SK-N-MC (cell line): ENCODE measurements at regions not wholly inside any gene's neighbourhood (a gene's known extent, or its start where the extent isn't known, plus 50 kb on each side); places are given as distances from the start of the nearest gene placed in this dataset.

Source experiments
- DNase-seq: peaks from one replicate; pipeline ENCODE4 v3.0.0-alpha.2; 2011; ENCODE audit warnings: low read depth, low spot score
- H3K27ac ChIP-seq: fragments of 200-600 bp; sonication (generic); 2 replicates; pipeline ENCODE4 v1.5.1; 2016; ENCODE audit warnings: mixed run types
- H3K36me3 ChIP-seq: fragments of 200-600 bp; sonication (generic); 2 replicates; pipeline ENCODE4 v1.6.1; 2017; ENCODE audit warnings: antibody characterized with exemption, low read length, mixed read lengths; ENCODE audit not compliant: insufficient read depth
- H3K4me3 ChIP-seq: fragments of 200-600 bp; sonication (generic); 2 replicates; pipeline ENCODE4 v1.5.1; 2016
- H3K9ac ChIP-seq: fragments of 200-600 bp; sonication (generic); 2 replicates; pipeline ENCODE4 v1.8.0; 2017; ENCODE audit warnings: mixed run types, mixed read lengths; ENCODE audit not compliant: insufficient read length
- H3K9me3 ChIP-seq: fragments of 200-600 bp; sonication (generic); 2 replicates; pipeline ENCODE4 v1.6.1; 2017; ENCODE audit warnings: low read depth, mild to moderate bottlenecking, antibody characterized with exemption, low read length, moderate library complexity, mixed read lengths
- EZH2 ChIP-seq: fragments of 200-600 bp; sonication (generic); IDR thresholded peaks from one replicate; pipeline ENCODE4 v1.6.1; 2017; ENCODE audit warnings: antibody characterized with exemption
- FOXP2 ChIP-seq: optimal IDR thresholded peaks from 2 replicates; pipeline ENCODE3; 2011; ENCODE audit warnings: mild to moderate bottlenecking, moderate library complexity; ENCODE audit not compliant: insufficient read depth; ENCODE audit errors: extremely low read length, control extremely low read depth
- POLR2AphosphoS5 ChIP-seq: IDR thresholded peaks from 2 replicates; pipeline ENCODE4 v1.6.1; 2012; ENCODE audit warnings: mild to moderate bottlenecking, low read depth, low read length, borderline replicate concordance

- Histone ChIP-seq H3K9me3 (no peaks in the 10 kb centered on the region), H3K36me3 (no peaks in the 10 kb centered on the region), H3K4me3 (no peak overlapping the region), H3K27ac (no peak overlapping the region), H3K9ac (no peak overlapping the region)
- no peak for TF ChIP-seq POLR2AphosphoS5
- no peak for TF ChIP-seq EZH2
- TF ChIP-seq FOXP2: no peak
- no peak for DNase-seq
Measured at GRCh38 chr2:88829607-88830463, 138.4 kb downstream of the RPIA start.

DNA sequence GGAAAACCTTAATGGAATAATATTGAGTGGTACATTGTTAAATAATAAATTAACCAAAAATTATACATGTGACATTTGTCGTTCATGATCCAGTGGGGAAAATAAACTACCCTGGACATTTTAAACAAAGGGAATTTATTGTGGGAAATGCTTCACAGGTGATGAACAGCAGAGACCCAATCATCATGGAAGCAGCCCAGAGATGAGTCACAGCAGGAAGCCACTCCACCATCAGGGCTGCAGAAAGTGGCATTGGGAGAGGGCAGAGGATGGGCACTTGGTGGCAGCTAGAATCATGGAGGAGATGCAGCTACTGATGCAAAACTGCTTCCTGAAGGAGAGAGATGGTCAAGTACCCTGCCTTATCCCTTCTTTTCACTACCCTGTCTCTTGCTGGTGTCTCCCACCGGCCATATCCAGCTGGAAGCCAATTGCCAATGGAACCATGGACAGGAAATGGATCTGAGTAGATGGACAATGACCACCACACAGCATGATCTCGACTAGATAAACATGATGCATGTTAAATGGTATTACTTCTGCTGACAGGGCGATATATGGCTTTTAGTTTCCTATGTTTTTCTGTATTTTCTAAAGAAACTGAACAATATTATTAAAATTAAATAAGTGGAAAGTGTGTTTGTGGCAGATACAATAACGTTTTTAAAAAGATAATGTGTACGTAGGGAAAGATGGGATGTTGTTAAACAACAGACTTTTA, 139.8 kb downstream of the RPIA start:
- TF ChIP-seq FOXP2 (no peak), POLR2AphosphoS5 (no peak), EZH2 (no peak)
- Histone ChIP-seq H3K9me3 (no peaks in the 10 kb centered on the region), H3K9ac (no peak overlapping the region), H3K36me3 (no peaks in the 10 kb centered on the region), H3K4me3 (no peak overlapping the region), H3K27ac (no peak overlapping the region)
- no peak for DNase-seq

DNA sequence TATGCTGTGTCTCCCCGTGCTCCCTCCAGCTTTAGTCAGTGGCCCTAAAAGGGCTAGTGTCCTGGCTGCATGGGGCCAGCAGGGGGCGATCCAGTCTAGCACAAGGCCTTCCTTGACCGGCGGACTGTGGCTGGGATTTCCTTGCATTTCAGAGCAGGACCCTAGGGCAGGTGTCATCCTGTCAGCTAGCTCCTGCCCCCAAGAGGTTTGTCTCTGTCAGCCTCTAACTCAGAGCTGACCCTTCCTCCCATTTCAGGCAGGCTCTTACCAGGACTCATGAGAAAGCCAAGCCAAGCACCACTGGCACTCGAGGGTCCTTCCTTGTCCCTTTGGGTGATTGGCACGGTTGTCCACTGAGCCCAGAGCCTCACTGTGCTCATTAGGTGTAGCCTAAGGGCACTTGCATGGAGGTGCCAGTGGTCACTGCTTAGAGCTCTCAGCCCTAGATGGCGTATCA, 140.3 kb downstream of the RPIA start:
- TF ChIP-seq POLR2AphosphoS5: no peak
- no peak for TF ChIP-seq EZH2
- no peak for TF ChIP-seq FOXP2
- Histone ChIP-seq H3K9ac (no peak overlapping the region), H3K4me3 (no peak overlapping the region), H3K9me3 (no peaks in the 10 kb centered on the region), H3K36me3 (no peaks in the 10 kb centered on the region), H3K27ac (no peak overlapping the region)
- no peak for DNase-seq

DNA sequence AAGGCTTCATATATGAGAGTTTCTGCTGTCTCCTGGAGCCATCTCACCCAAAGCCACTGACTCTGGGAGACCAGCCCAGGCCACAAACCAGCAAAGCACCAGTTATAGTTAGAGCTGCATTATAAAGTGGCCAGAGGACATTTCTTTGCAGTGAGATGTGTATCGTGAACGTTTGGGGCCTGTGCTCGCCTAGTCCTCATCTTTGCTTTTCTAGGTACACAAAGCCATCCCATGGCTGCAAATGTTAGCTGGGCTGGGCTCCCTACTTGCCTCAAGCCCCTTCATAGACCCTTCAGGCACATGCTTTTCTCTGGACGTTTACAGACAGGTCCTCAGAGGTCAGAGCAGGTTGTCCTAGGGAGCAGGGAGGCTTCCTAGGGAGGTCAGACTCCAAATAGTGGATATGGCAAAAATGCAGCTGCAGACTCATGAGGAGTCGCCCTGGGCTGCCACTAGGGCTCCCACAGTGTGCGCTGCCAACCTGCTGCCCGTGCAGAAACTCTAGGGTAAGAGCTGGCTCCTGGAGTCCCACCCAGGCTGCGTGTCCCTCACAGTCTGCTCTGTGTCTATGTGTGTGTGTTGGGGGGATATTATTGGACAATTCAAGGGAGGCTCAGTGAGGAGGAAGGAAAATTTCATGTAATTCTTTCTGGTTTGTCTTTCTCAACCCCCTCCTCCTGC, 141.0 kb downstream of the RPIA start:
- Histone ChIP-seq H3K36me3 (no peaks in the 10 kb centered on the region), H3K27ac (no peak overlapping the region), H3K9ac (no peak overlapping the region), H3K9me3 (no peaks in the 10 kb centered on the region), H3K4me3 (no peak overlapping the region)
- TF ChIP-seq FOXP2: no peak
- no peak for TF ChIP-seq POLR2AphosphoS5
- TF ChIP-seq EZH2: no peak
- DNase-seq: no peak

- no peak overlapping the region for H3K9ac ChIP-seq
- no peak overlapping the region for H3K27ac ChIP-seq
- H3K4me3 ChIP-seq: no peak overlapping the region
Measured at GRCh38 chr2:88832992-88833389, 141.5 kb downstream of the RPIA start.

GRCh38 chr2:88834376-88834775, 142.9 kb downstream of the RPIA start:
- no peak for DNase-seq
- Histone ChIP-seq H3K36me3 (no peaks in the 10 kb centered on the region), H3K4me3 (no peak overlapping the region), H3K27ac (no peak overlapping the region), H3K9me3 (no peaks in the 10 kb centered on the region), H3K9ac (no peak overlapping the region)
- TF ChIP-seq FOXP2: no peak
- TF ChIP-seq POLR2AphosphoS5: no peak
- TF ChIP-seq EZH2: no peak

More at GRCh38 chr2:88832992-88833389, 141.5 kb downstream of the RPIA start:
- TF ChIP-seq POLR2AphosphoS5 (no peak), EZH2 (no peak), FOXP2 (no peak)
- no peak for DNase-seq
- Histone ChIP-seq H3K36me3 (no peaks in the 10 kb centered on the region), H3K9me3 (no peaks in the 10 kb centered on the region)

- Histone ChIP-seq H3K9me3 (no peaks in the 10 kb centered on the region), H3K27ac (no peak overlapping the region), H3K9ac (no peak overlapping the region), H3K4me3 (no peak overlapping the region), H3K36me3 (no peaks in the 10 kb centered on the region)
- DNase-seq: no peak
- no peak for TF ChIP-seq FOXP2
- TF ChIP-seq POLR2AphosphoS5: no peak
- no peak for TF ChIP-seq EZH2
Measured at GRCh38 chr2:88834866-88835265, 143.4 kb downstream of the RPIA start.

DNA sequence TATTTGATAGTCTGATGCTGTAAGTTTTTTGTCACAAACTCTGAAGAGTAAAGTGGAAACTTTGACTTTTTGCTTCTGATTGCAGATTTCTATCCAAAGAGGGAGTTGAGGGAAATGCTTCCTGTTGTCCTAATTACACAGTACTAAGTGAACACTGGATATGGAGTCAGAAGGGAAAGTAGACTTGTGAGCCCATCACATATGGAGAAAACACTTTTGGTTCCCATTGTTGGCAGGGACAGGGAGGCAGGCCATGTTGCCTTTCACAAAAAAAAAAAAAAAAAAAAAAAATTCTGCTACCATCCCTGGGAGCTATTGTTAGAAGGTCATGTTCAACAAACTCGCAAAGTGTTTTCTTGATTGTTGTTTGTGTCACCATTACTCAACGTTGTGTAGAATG, 144.3 kb downstream of the RPIA start:
- H3K36me3 ChIP-seq: no peaks in the 10 kb centered on the region
- TF ChIP-seq POLR2AphosphoS5 (no peak), FOXP2 (no peak), EZH2 (no peak)
- no peak overlapping the region for H3K27ac ChIP-seq
- no peaks in the 10 kb centered on the region for H3K9me3 ChIP-seq
- H3K4me3 ChIP-seq: no peak overlapping the region
- H3K9ac ChIP-seq: no peak overlapping the region
- no peak for DNase-seq
